ENCODE measurements at regions not wholly inside any gene's neighbourhood (a gene's known extent, or its start where the extent isn't known, plus 50 kb on each side); places are given as distances from the start of the nearest gene placed in this dataset.

DNA sequence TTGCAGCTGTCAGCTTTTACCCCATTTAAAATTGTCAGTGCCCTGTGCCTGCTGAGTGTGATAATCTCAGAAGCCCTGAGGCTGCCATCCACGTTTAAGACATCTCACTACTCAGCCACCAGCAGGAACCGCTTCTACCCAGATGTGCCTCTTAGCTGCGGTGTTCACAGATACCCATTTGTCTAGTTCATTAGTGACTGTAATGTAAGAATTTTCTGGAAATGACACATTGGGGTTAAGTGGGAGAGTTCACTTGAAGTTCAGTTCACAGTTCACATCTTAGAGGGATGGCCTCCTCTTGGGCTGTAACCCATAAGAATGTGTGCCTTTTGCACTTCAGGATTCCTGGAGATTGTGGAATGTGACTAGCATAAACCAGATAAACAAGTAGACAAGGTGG is 477.7 kb downstream of the BTBD3 start:
- TF ChIP-seq, protein P1, sequence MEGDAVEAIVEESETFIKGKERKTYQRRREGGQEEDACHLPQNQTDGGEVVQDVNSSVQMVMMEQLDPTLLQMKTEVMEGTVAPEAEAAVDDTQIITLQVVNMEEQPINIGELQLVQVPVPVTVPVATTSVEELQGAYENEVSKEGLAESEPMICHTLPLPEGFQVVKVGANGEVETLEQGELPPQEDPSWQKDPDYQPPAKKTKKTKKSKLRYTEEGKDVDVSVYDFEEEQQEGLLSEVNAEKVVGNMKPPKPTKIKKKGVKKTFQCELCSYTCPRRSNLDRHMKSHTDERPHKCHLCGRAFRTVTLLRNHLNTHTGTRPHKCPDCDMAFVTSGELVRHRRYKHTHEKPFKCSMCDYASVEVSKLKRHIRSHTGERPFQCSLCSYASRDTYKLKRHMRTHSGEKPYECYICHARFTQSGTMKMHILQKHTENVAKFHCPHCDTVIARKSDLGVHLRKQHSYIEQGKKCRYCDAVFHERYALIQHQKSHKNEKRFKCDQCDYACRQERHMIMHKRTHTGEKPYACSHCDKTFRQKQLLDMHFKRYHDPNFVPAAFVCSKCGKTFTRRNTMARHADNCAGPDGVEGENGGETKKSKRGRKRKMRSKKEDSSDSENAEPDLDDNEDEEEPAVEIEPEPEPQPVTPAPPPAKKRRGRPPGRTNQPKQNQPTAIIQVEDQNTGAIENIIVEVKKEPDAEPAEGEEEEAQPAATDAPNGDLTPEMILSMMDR (conservative IDR thresholded peaks at IDR 0.05): no peak
- Mint-ChIP-seq H3K4me1 (ENCODE audit: unreplicated experiment) (peaks cover 8% of the 10 kb centered on the region), H3K27me3 (no peaks in the 10 kb centered on the region), H3K4me3 (no peak overlapping the region), H3K36me3 (no peaks in the 10 kb centered on the region), H3K27ac (peak overlapping the region; percentile 68), H3K9me3 (peaks cover 14% of the 10 kb centered on the region)
- DNase-seq (ENCODE audit: extremely low spot score, unreplicated experiment): no peak

DNA sequence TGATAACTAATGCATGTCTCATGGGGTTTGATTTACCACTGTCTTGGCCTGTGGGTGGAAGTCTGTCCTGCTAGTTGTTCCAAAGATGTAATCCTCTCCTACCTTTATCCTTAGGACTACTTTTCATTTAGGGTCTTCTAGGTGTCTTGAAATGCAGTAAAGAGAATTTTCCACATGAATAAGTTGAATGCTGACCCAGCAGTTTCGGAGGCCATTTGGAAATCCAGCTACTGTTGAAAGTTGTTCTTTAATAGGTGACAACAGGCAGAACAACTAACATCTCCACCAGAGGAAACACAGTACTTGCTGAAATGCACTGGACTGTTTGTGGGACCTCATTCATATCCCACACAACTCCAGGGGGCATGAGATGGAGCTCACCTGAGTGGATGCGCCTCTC is 478.1 kb downstream of the BTBD3 start:
- H3K9me3 Mint-ChIP-seq: peaks cover 14% of the 10 kb centered on the region
- no peak for DNase-seq (ENCODE audit: extremely low spot score, unreplicated experiment)
- TF ChIP-seq, protein P1 (conservative IDR thresholded peaks at IDR 0.05): no peak

DNA sequence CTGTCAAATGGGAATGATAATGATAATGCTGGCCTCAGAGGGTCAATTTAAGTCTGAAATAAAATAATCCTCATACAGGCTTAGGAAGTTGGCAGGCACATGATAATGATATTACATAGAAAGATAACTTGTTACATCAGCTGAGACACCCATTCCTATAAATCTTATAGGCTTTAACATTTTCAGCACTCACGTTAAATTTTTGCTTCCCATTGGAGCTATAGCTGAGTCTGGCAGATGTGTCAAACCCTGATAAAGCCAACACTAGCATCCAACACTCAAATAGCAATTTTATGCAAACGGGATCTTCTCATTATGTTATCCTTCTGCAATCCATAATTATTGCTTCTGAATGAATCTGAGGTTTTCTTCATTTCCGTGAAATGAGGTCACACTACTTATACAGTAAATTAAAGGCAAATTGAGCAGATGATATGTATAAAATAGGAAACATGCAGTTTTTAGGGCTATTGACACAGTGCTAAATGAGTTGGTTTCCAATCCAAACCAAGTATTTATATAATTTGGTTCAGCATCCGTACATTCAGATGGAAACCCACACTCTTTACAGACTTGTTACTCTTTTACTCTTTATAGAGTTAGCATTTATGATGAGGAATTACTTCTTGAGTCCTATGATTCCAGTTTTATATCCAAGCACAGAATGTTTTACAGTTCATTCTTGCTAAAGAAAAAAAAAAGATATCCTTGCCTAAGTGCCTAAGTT is 481.6 kb downstream of the BTBD3 start:
- Mint-ChIP-seq H3K9me3 (peaks cover 9% of the 10 kb centered on the region), H3K27ac (no peak overlapping the region), H3K4me3 (no peak overlapping the region), H3K4me1 (ENCODE audit: unreplicated experiment) (peaks cover 11% of the 10 kb centered on the region), H3K27me3 (no peaks in the 10 kb centered on the region), H3K36me3 (peaks cover 4% of the 10 kb centered on the region)
- TF ChIP-seq, protein P1 (conservative IDR thresholded peaks at IDR 0.05): no peak
- DNase-seq (ENCODE audit: extremely low spot score, unreplicated experiment): no peak

More for the DNA sequence above, 478.1 kb downstream of the BTBD3 start:
- peaks cover 8% of the 10 kb centered on the region for H3K4me1 Mint-ChIP-seq (ENCODE audit: unreplicated experiment)
- no peaks in the 10 kb centered on the region for H3K27me3 Mint-ChIP-seq
- peak overlapping the region; percentile 68 for H3K27ac Mint-ChIP-seq
- H3K36me3 Mint-ChIP-seq: no peaks in the 10 kb centered on the region
- no peak overlapping the region for H3K4me3 Mint-ChIP-seq

DNA sequence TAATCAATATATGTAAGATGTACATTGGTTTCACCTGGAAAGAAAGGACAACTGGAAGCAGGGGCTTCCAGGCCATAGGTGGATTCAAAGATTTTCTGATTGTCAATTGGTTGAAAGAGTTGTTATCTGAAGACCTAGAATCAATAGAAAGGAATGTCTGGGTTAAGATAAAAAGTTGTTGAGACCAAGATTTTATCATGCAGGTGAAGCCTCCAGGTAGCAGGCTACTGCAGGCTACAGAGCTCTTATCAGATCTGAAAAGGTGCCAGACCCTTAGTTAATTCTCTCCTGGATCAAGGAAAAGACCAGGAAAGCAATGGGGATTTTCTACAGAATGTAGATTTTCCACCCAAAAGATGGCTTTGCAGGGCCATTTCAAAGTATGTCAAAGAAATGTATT is 487.2 kb downstream of the BTBD3 start:
- no peak for DNase-seq (ENCODE audit: extremely low spot score, unreplicated experiment)
- Mint-ChIP-seq H3K4me1 (ENCODE audit: unreplicated experiment) (peaks cover 3% of the 10 kb centered on the region), H3K4me3 (no peak overlapping the region), H3K27me3 (no peaks in the 10 kb centered on the region), H3K27ac (no peak overlapping the region), H3K9me3 (peaks cover 19% of the 10 kb centered on the region), H3K36me3 (peaks cover 4% of the 10 kb centered on the region)
- TF ChIP-seq, protein P1 (conservative IDR thresholded peaks at IDR 0.05): no peak

DNA sequence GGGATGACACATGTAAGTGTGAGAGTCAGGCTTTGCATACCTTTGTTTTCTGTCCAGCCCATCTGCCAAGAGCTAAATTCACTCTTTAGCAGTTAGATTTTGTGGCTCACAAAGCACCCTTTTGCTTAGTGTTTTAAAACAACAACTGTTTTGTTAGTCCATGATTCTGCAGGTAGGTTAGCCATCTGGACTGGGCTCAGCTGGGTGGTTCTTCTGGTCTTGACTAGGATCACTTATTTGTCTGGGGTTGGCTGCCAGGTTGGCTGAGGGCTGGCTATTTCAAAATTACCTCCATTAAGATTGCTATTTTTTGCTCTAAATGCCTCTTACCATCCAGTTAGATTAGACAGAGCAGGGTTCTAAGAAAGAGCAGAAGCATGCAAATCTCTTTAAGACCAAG is 489.3 kb downstream of the BTBD3 start:
- DNase-seq (ENCODE audit: extremely low spot score, unreplicated experiment): no peak
- Mint-ChIP-seq H3K36me3 (peaks cover 3% of the 10 kb centered on the region), H3K4me3 (no peak overlapping the region), H3K4me1 (ENCODE audit: unreplicated experiment) (peaks cover 2% of the 10 kb centered on the region), H3K9me3 (peaks cover 18% of the 10 kb centered on the region), H3K27ac (no peak overlapping the region), H3K27me3 (no peaks in the 10 kb centered on the region)
- TF ChIP-seq, protein P1 (conservative IDR thresholded peaks at IDR 0.05): no peak

Measured in type B pancreatic cell (in vitro differentiated cells).